PC-9 (cell line): ENCODE measurements at regions not wholly inside any gene's neighbourhood (a gene's known extent, or its start where the extent isn't known, plus 50 kb on each side); places are given as distances from the start of the nearest gene placed in this dataset.

Experiments
- CTCF ChIP-seq: fragments of 200-600 bp; sonication (generic); conservative IDR thresholded peaks from 2 replicates; pipeline ENCODE4 v1.6.1; 2017; ENCODE audit warnings: mixed run types, antibody characterized with exemption, mild to moderate bottlenecking, moderate library complexity
- EZH2 ChIP-seq: fragments of 200-600 bp; sonication (generic); IDR thresholded peaks from 2 replicates; pipeline ENCODE4 v1.8.0; 2017; ENCODE audit warnings: antibody characterized with exemption, low read depth

- TF ChIP-seq CTCF (no peak), EZH2 (no peak)
These were observed 303.1 kb downstream of the WDR11 start for GRCh38 chr10:121154310-121154709.
